Panc1 (cell line): ENCODE measurements at regions not wholly inside any gene's neighbourhood (a gene's known extent, or its start where the extent isn't known, plus 50 kb on each side); places are given as distances from the start of the nearest gene placed in this dataset.

Experiments
- ATAC-seq: fragments of 200-7000 bp; cut with Tn5 transposase; 2 replicates; pipeline ENCODE4 v1.9.1; 2020; ENCODE audit warnings: mild to moderate bottlenecking, moderate library complexity
- BruUV-seq: library from RNA; stranded (reverse); fragments of 400-500 nt; replicated peaks from 2 replicates; lab custom pipeline; 2021; lab: Mats Ljungman, UMichigan
- CTCF ChIA-PET: fragments of 300-600 bp; sonication (Branson Sonifier 250); formaldehyde crosslinking; loops from one replicate; lab custom pipeline; 2022; ENCODE audit warnings: antibody characterized with exemption; lab: Charles Lee
- POLR2A ChIA-PET: fragments of 300-600 bp; sonication (Branson Sonifier 250); formaldehyde crosslinking; loops from one replicate; lab custom pipeline; 2022; ENCODE audit warnings: antibody characterized with exemption; lab: Charles Lee
- DNase-seq: peaks from one replicate; pipeline ENCODE4 v3.0.0-alpha.2; 2010; ENCODE audit warnings: low read depth, low spot score
- H3K27ac ChIP-seq: 2 replicates; pipeline ENCODE4 v1.5.1; 2011; ENCODE audit warnings: mild to moderate bottlenecking, low read length, inconsistent platforms
- H3K27me3 ChIP-seq: fragments of 200-500 bp; sonication (Bioruptor generic); 2 replicates; pipeline ENCODE4 v1.6.0; 2014; ENCODE audit warnings: low read length, inconsistent platforms; ENCODE audit not compliant: control insufficient read depth, insufficient read depth
- H3K36me3 ChIP-seq: fragments of 200-500 bp; sonication (Bioruptor generic); 2 replicates; pipeline ENCODE4 v1.5.1; 2014; ENCODE audit warnings: inconsistent platforms, mild to moderate bottlenecking, low read length, moderate library complexity; ENCODE audit not compliant: control insufficient read depth, insufficient read depth
- H3K4me1 ChIP-seq: 2 replicates; pipeline ENCODE4 v1.5.1; 2011; ENCODE audit warnings: inconsistent platforms, mild to moderate bottlenecking, low read length, moderate library complexity; ENCODE audit not compliant: control insufficient read depth, insufficient read depth
- H3K4me3 ChIP-seq, 2 experiments: 2 replicates each; pipeline ENCODE4 v1.5.1; 2011 to 2012; ENCODE audit warnings: low read depth in 2 of 2, low read length in 2 of 2, mild to moderate bottlenecking in 2 of 2, inconsistent platforms in 1 of 2, moderate library complexity in 1 of 2
- H3K9me3 ChIP-seq: fragments of 200-500 bp; sonication (Bioruptor generic); 2 replicates; pipeline ENCODE4 v1.5.1; 2014; ENCODE audit warnings: low read depth, mild to moderate bottlenecking, inconsistent platforms, low read length, moderate library complexity; ENCODE audit not compliant: control insufficient read depth, insufficient read depth
- POLR2AphosphoS5 ChIP-seq: IDR thresholded peaks from 2 replicates; pipeline ENCODE4 v1.6.1; 2012; ENCODE audit warnings: mild to moderate bottlenecking, low read depth, low read length, moderate library complexity
- REST ChIP-seq, 2 experiments: IDR thresholded peaks; 2 replicates each; pipeline ENCODE4 v1.6.1; 2011 to 2012; ENCODE audit warnings: low read depth in 2 of 2, control low read depth in 1 of 2, low read length in 1 of 2, mild to moderate bottlenecking in 1 of 2, moderate library complexity in 1 of 2; ENCODE audit not compliant: insufficient read depth in 1 of 2
- SIN3A ChIP-seq: IDR thresholded peaks from 2 replicates; pipeline ENCODE4 v1.6.1; 2012; ENCODE audit warnings: low read depth, mild to moderate bottlenecking, low read length, moderate library complexity, borderline replicate concordance; ENCODE audit not compliant: insufficient read depth
- TCF7L2 ChIP-seq: IDR thresholded peaks from 2 replicates; pipeline ENCODE4 v1.6.1; 2011; ENCODE audit warnings: mild to moderate bottlenecking, low read depth, low read length, inconsistent platforms
- in situ Hi-C: cut with HindIII; loops from 2 replicates; pipeline ENCODE4 v1.10.0; 2016; ENCODE audit warnings: low sequenced_read_pairs, low pct_unique_long_range_greater_than_20kb
- intact Hi-C: fragments of 100-400 bp; cut with micrococcal nuclease; formaldehyde crosslinking; loops from one replicate; pipeline ENCODE4 v1.10.0; 2022; ENCODE audit not compliant: unreplicated experiment
- TF ChIP-seq, protein P1 (sequence below): fragments of 450-650 bp; IDR thresholded peaks from 2 replicates; pipeline ENCODE4 v1.5.1; 2017; ENCODE audit warnings: mild to moderate bottlenecking

DNA sequence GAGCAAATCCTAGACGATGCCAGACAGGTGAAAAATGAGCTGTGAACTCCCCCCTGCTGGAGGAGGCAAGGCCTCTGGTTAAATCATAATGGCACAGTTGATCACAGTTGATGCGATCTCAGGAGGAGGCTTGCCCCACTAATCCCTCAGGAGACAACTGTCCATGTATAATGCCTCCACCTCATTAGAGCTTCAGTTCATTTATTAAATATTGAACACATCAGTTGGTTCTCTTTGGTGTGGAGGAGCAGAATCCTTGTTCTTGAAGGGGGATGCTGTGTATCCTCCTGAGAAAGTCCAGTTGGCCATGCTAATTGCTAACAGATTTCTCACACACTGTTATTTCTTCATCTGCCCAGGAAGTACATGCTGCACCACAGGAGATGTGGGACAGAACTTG is 290.5 kb downstream of the IGSF11 start:
- Histone ChIP-seq H3K4me3 (no peak overlapping the region), H3K27ac (no peak overlapping the region), H3K27me3 (no peaks in the 10 kb centered on the region), H3K4me1 (no peaks in the 10 kb centered on the region), H3K9me3 (no peaks in the 10 kb centered on the region), H3K36me3 (no peaks in the 10 kb centered on the region)
- POLR2A ChIA-PET: no interaction called here
- no peak for TF ChIP-seq POLR2AphosphoS5
- TF ChIP-seq, protein P1, sequence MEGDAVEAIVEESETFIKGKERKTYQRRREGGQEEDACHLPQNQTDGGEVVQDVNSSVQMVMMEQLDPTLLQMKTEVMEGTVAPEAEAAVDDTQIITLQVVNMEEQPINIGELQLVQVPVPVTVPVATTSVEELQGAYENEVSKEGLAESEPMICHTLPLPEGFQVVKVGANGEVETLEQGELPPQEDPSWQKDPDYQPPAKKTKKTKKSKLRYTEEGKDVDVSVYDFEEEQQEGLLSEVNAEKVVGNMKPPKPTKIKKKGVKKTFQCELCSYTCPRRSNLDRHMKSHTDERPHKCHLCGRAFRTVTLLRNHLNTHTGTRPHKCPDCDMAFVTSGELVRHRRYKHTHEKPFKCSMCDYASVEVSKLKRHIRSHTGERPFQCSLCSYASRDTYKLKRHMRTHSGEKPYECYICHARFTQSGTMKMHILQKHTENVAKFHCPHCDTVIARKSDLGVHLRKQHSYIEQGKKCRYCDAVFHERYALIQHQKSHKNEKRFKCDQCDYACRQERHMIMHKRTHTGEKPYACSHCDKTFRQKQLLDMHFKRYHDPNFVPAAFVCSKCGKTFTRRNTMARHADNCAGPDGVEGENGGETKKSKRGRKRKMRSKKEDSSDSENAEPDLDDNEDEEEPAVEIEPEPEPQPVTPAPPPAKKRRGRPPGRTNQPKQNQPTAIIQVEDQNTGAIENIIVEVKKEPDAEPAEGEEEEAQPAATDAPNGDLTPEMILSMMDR: no peak
- TF ChIP-seq TCF7L2: no peak
- TF ChIP-seq REST (IDR thresholded peaks at IDR 0.05; ENCODE audit: insufficient read depth in 1 of 2, low read depth in 2 of 2, low read length in 1 of 2): no peak
- no peak for TF ChIP-seq SIN3A
- BruUV-seq: no TSS peak
- DNase-seq (no peak), ATAC-seq (no peak)
- in situ Hi-C loops: no loop called here
- CTCF ChIA-PET: no interaction called here
- intact Hi-C loops: no loop called here

GRCh38 chr3:118754406-118755252 is 280.0 kb downstream of the IGSF11 start:
- no peaks in the 10 kb centered on the region for H3K36me3 ChIP-seq
- ChIA-PET POLR2A (no interaction called here), CTCF (no interaction called here)
- H3K27me3 ChIP-seq: no peaks in the 10 kb centered on the region
- ATAC-seq (no peak), DNase-seq (no peak)
- in situ Hi-C loops: no loop called here
- no TSS peak for BruUV-seq
- TF ChIP-seq, protein P1: no peak
- TF ChIP-seq POLR2AphosphoS5 (no peak), TCF7L2 (no peak)
- no peaks in the 10 kb centered on the region for H3K4me1 ChIP-seq
- H3K27ac ChIP-seq: no peak overlapping the region
- intact Hi-C loops: no loop called here
- H3K9me3 ChIP-seq: no peaks in the 10 kb centered on the region
- no peak overlapping the region for H3K4me3 ChIP-seq
